OCI-LY7 (cell line): ENCODE measurements at regions not wholly inside any gene's neighbourhood (a gene's known extent, or its start where the extent isn't known, plus 50 kb on each side); places are given as distances from the start of the nearest gene placed in this dataset.

ENCODE experiments used
- BruUV-seq: library from RNA; stranded (reverse); fragments of 400-500 nt; replicated peaks from 2 replicates; lab custom pipeline; 2021; lab: Mats Ljungman, UMichigan
- CTCF ChIA-PET: fragments of 300-600 bp; sonication (Branson Sonifier 250); formaldehyde crosslinking; loops from one replicate; lab custom pipeline; 2022; ENCODE audit warnings: antibody characterized with exemption; ENCODE audit not compliant: unreplicated experiment; lab: Charles Lee
- POLR2A ChIA-PET: fragments of 300-600 bp; sonication (Branson Sonifier 250); formaldehyde crosslinking; loops from one replicate; lab custom pipeline; 2022; ENCODE audit warnings: antibody characterized with exemption; lab: Charles Lee
- DNase-seq: peaks from one replicate; pipeline ENCODE4 v3.0.0-alpha.2; 2015; ENCODE audit warnings: low spot score
- H2AFZ ChIP-seq: fragments of 200-600 bp; sonication (generic), shearing (Covaris generic); 2 replicates; pipeline ENCODE4 v1.6.1; 2014; ENCODE audit warnings: mild to moderate bottlenecking, antibody characterized with exemption, low read length, moderate library complexity
- H3K27ac ChIP-seq: fragments of 200-600 bp; sonication (generic); 2 replicates; pipeline ENCODE4 v1.5.1; 2014; ENCODE audit warnings: mixed run types, low read depth, mild to moderate bottlenecking, moderate library complexity, low read length, inconsistent platforms; ENCODE audit not compliant: poor library complexity, severe bottlenecking
- H3K36me3 ChIP-seq: fragments of 200-600 bp; sonication (generic); 2 replicates; pipeline ENCODE4 v1.6.1; 2014; ENCODE audit warnings: mild to moderate bottlenecking, antibody characterized with exemption, low read length, moderate library complexity, mixed read lengths; ENCODE audit not compliant: insufficient read depth
- H3K4me1 ChIP-seq: fragments of 200-600 bp; sonication (generic); 2 replicates; pipeline ENCODE4 v1.5.1; 2014; ENCODE audit warnings: mild to moderate bottlenecking, low read length; ENCODE audit not compliant: insufficient read depth, poor library complexity, severe bottlenecking
- H3K4me2 ChIP-seq: fragments of 200-600 bp; sonication (generic); 2 replicates; pipeline ENCODE4 v1.6.1; 2014; ENCODE audit warnings: mild to moderate bottlenecking, low read length
- H3K4me3 ChIP-seq: fragments of 200-600 bp; sonication (generic); 2 replicates; pipeline ENCODE4 v1.5.1; 2014; ENCODE audit warnings: mild to moderate bottlenecking, low read depth, low read length; ENCODE audit not compliant: poor library complexity, severe bottlenecking
- H3K79me2 ChIP-seq: fragments of 200-600 bp; sonication (generic); 2 replicates; pipeline ENCODE4 v1.6.1; 2016; ENCODE audit warnings: low read depth, mild to moderate bottlenecking, low read length, moderate library complexity, mixed read lengths; ENCODE audit not compliant: insufficient read depth
- H3K9me2 ChIP-seq: fragments of 200-600 bp; sonication (generic); 2 replicates; pipeline ENCODE4 v1.6.1; 2016; ENCODE audit warnings: mild to moderate bottlenecking, low read length, mixed read lengths; ENCODE audit not compliant: insufficient read depth
- H3K9me3 ChIP-seq: fragments of 200-600 bp; sonication (generic); 2 replicates; pipeline ENCODE4 v1.6.1; 2014; ENCODE audit warnings: mild to moderate bottlenecking, mixed run types, low read length, mixed read lengths
- H4K20me1 ChIP-seq: fragments of 200-600 bp; sonication (generic); 2 replicates; pipeline ENCODE4 v1.6.1; 2014; ENCODE audit warnings: mild to moderate bottlenecking, antibody characterized with exemption, low read length, moderate library complexity, mixed read lengths; ENCODE audit not compliant: insufficient read depth
- CTCF ChIP-seq: fragments of 200-600 bp; sonication (generic); conservative IDR thresholded peaks from 2 replicates; pipeline ENCODE4 v1.5.1; 2014; ENCODE audit warnings: mild to moderate bottlenecking, antibody characterized with exemption, low read length, moderate library complexity, mixed read lengths
- EZH2phosphoT487 ChIP-seq: fragments of 200-600 bp; sonication (generic); IDR thresholded peaks from 2 replicates; pipeline ENCODE4 v1.6.1; 2018; ENCODE audit warnings: low read depth, borderline replicate concordance, mild to moderate bottlenecking, mixed run types, antibody characterized with exemption, low read length, moderate library complexity, mixed read lengths
- intact Hi-C: fragments of 100-400 bp; cut with micrococcal nuclease; formaldehyde crosslinking; loops from one replicate; pipeline ENCODE4 v1.10.0; 2022; ENCODE audit not compliant: unreplicated experiment

- Histone ChIP-seq H3K9me3 (no peaks in the 10 kb centered on the region), H4K20me1 (no peaks in the 10 kb centered on the region), H3K9me2 (no peaks in the 10 kb centered on the region), H3K4me1 (no peaks in the 10 kb centered on the region), H3K36me3 (no peaks in the 10 kb centered on the region), H3K79me2 (no peaks in the 10 kb centered on the region), H3K4me2 (no peak overlapping the region), H3K4me3 (no peak overlapping the region), H2AFZ (no peak overlapping the region), H3K27ac (no peak overlapping the region)
- ChIA-PET POLR2A (no interaction called here), CTCF (no interaction called here)
- BruUV-seq = no TSS peak
- DNase-seq = no peak
- no peak for TF ChIP-seq EZH2phosphoT487
- TF ChIP-seq CTCF = no peak
- intact Hi-C loops = no loop called here
Measured at GRCh38 chr16:80259290-80259805, 281.4 kb upstream of the DYNLRB2 start.

GRCh38 chr16:80258407-80258806, 282.4 kb upstream of the DYNLRB2 start:
- Histone ChIP-seq H3K36me3 (no peaks in the 10 kb centered on the region), H3K79me2 (no peaks in the 10 kb centered on the region), H3K9me2 (no peaks in the 10 kb centered on the region), H3K27ac (no peak overlapping the region), H2AFZ (no peak overlapping the region), H3K4me3 (no peak overlapping the region), H3K4me2 (no peak overlapping the region), H3K4me1 (no peaks in the 10 kb centered on the region), H3K9me3 (no peaks in the 10 kb centered on the region), H4K20me1 (no peaks in the 10 kb centered on the region)
- no peak for DNase-seq
- POLR2A ChIA-PET = no interaction called here
- intact Hi-C loops = no loop called here
- no peak for TF ChIP-seq EZH2phosphoT487
- TF ChIP-seq CTCF = no peak
- CTCF ChIA-PET = no interaction called here
- BruUV-seq = no TSS peak

GRCh38 chr16:80254970-80255369, 285.8 kb upstream of the DYNLRB2 start:
- no peak overlapping the region for H3K4me3 ChIP-seq
- CTCF ChIA-PET = no interaction called here

More at GRCh38 chr16:80254970-80255369, 285.8 kb upstream of the DYNLRB2 start:
- no TSS peak for BruUV-seq
- no peaks in the 10 kb centered on the region for H3K36me3 ChIP-seq
- no peaks in the 10 kb centered on the region for H3K79me2 ChIP-seq
- TF ChIP-seq CTCF = no peak
- TF ChIP-seq EZH2phosphoT487 = no peak
- H3K4me2 ChIP-seq = no peak overlapping the region
- no peak overlapping the region for H2AFZ ChIP-seq
- H3K9me3 ChIP-seq = no peaks in the 10 kb centered on the region
- H3K9me2 ChIP-seq = no peaks in the 10 kb centered on the region
- no peaks in the 10 kb centered on the region for H3K4me1 ChIP-seq
- DNase-seq = no peak
- no peak overlapping the region for H3K27ac ChIP-seq
- POLR2A ChIA-PET = no interaction called here
- intact Hi-C loops = no loop called here
- no peaks in the 10 kb centered on the region for H4K20me1 ChIP-seq
